Astrocyte (in vitro differentiated cells and primary cell): ENCODE measurements at regions not wholly inside any gene's neighbourhood (a gene's known extent, or its start where the extent isn't known, plus 50 kb on each side); places are given as distances from the start of the nearest gene placed in this dataset.
"Not testable (repeated sequence)": the region's sequence is repeated elsewhere in the genome, so short reads cannot be mapped to it uniquely, and the experiment has no call there.

Experiments used
- DNase-seq: peaks from one replicate; pipeline ENCODE4 v3.0.0-alpha.2; 2010; ENCODE audit warnings: low read depth
- FAIRE-seq: peaks from 2 replicates; lab custom pipeline; 2011; peaks lifted over from hg19 to GRCh38; lab: Jason Lieb, UNC
- H2AFZ ChIP-seq: 2 replicates; pipeline ENCODE4 v1.6.0; 2012; ENCODE audit warnings: low read depth, low read length, inconsistent platforms
- H3K27ac ChIP-seq: 2 replicates; pipeline ENCODE4 v1.5.1; 2011; ENCODE audit warnings: low read depth, low read length, inconsistent platforms
- H3K27me3 ChIP-seq: 2 replicates; pipeline ENCODE4 v1.6.0; 2011; ENCODE audit warnings: low read length, inconsistent platforms; ENCODE audit not compliant: insufficient read depth
- H3K36me3 ChIP-seq: 2 replicates; pipeline ENCODE4 v1.5.1; 2011; ENCODE audit warnings: low read length, inconsistent platforms; ENCODE audit not compliant: insufficient read depth
- H3K4me1 ChIP-seq: 2 replicates; pipeline ENCODE4 v1.5.1; 2011; ENCODE audit warnings: low read length, inconsistent platforms; ENCODE audit not compliant: insufficient read depth
- H3K4me2 ChIP-seq: 2 replicates; pipeline ENCODE4 v1.6.0; 2012; ENCODE audit warnings: low read length, inconsistent platforms
- H3K4me3 ChIP-seq: 2 replicates; pipeline ENCODE4 v1.5.1; 2011; ENCODE audit warnings: low read depth, mild to moderate bottlenecking, low read length, inconsistent platforms; ENCODE audit not compliant: insufficient read depth
- H3K79me2 ChIP-seq: 2 replicates; pipeline ENCODE4 v1.6.0; 2012; ENCODE audit warnings: mild to moderate bottlenecking, low read length, inconsistent platforms; ENCODE audit not compliant: insufficient read depth
- H3K9ac ChIP-seq: 2 replicates; pipeline ENCODE4 v1.6.0; 2012; ENCODE audit warnings: mild to moderate bottlenecking, low read length, inconsistent platforms
- H3K9me3 ChIP-seq: 2 replicates; pipeline ENCODE4 v1.5.1; 2012; ENCODE audit warnings: low read depth, mild to moderate bottlenecking, low read length, inconsistent platforms; ENCODE audit not compliant: insufficient read depth
- H4K20me1 ChIP-seq: 2 replicates; pipeline ENCODE4 v1.6.0; 2012; ENCODE audit warnings: low read length, inconsistent platforms; ENCODE audit not compliant: insufficient read depth
- H3K27ac Mint-ChIP-seq: one replicate; pipeline ENCODE4 v1.8.0; 2021; ENCODE audit warnings: mild to moderate bottlenecking, mixed read lengths; ENCODE audit not compliant: unreplicated experiment
- H3K27me3 Mint-ChIP-seq: one replicate; pipeline ENCODE4 v1.8.0; 2021; ENCODE audit warnings: low read depth, mixed read lengths; ENCODE audit not compliant: unreplicated experiment
- H3K36me3 Mint-ChIP-seq: one replicate; pipeline ENCODE4 v1.8.0; 2021; ENCODE audit warnings: low read depth, mixed read lengths; ENCODE audit not compliant: unreplicated experiment
- H3K4me1 Mint-ChIP-seq: one replicate; pipeline ENCODE4 v1.8.0; 2021; ENCODE audit warnings: low read depth, mixed read lengths; ENCODE audit not compliant: unreplicated experiment
- H3K4me3 Mint-ChIP-seq: one replicate; pipeline ENCODE4 v1.8.0; 2021; ENCODE audit warnings: mild to moderate bottlenecking, moderate library complexity, mixed read lengths; ENCODE audit not compliant: unreplicated experiment
- H3K9me3 Mint-ChIP-seq: one replicate; pipeline ENCODE4 v1.8.0; 2021; ENCODE audit warnings: mild to moderate bottlenecking, mixed read lengths; ENCODE audit not compliant: unreplicated experiment
- EZH2 ChIP-seq: IDR thresholded peaks from 2 replicates; pipeline ENCODE4 v1.6.1; 2012; ENCODE audit warnings: mild to moderate bottlenecking, low read length, inconsistent platforms; ENCODE audit not compliant: insufficient read depth
- TF ChIP-seq, protein P1 (sequence below): IDR thresholded peaks from 2 replicates; pipeline ENCODE4 v1.5.1; 2011; ENCODE audit warnings: low read depth, mild to moderate bottlenecking, inconsistent platforms, low read length, moderate library complexity; ENCODE audit not compliant: insufficient read depth

- Histone ChIP-seq H3K4me3 (no peak overlapping the region), H3K27me3 (no peaks in the 10 kb centered on the region), H3K9me3 (peaks cover 3% of the 10 kb centered on the region), H3K36me3 (no peaks in the 10 kb centered on the region), H2AFZ (no peak overlapping the region), H3K4me2 (no peak overlapping the region), H3K27ac (no peak overlapping the region), H3K9ac (no peak overlapping the region), H3K4me1 (no peaks in the 10 kb centered on the region), H4K20me1 (no peaks in the 10 kb centered on the region), H3K79me2 (no peaks in the 10 kb centered on the region)
- Mint-ChIP-seq H3K27me3 (no peaks in the 10 kb centered on the region), H3K4me1 (no peaks in the 10 kb centered on the region), H3K4me3 (no peak overlapping the region), H3K27ac (no peak overlapping the region), H3K9me3 (peaks cover 5% of the 10 kb centered on the region), H3K36me3 (no peaks in the 10 kb centered on the region)
- DNase-seq, result no peak
- FAIRE-seq, result no peak
- TF ChIP-seq, protein P1, sequence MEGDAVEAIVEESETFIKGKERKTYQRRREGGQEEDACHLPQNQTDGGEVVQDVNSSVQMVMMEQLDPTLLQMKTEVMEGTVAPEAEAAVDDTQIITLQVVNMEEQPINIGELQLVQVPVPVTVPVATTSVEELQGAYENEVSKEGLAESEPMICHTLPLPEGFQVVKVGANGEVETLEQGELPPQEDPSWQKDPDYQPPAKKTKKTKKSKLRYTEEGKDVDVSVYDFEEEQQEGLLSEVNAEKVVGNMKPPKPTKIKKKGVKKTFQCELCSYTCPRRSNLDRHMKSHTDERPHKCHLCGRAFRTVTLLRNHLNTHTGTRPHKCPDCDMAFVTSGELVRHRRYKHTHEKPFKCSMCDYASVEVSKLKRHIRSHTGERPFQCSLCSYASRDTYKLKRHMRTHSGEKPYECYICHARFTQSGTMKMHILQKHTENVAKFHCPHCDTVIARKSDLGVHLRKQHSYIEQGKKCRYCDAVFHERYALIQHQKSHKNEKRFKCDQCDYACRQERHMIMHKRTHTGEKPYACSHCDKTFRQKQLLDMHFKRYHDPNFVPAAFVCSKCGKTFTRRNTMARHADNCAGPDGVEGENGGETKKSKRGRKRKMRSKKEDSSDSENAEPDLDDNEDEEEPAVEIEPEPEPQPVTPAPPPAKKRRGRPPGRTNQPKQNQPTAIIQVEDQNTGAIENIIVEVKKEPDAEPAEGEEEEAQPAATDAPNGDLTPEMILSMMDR, result no peak
- TF ChIP-seq EZH2, result no peak
These were observed 1078.2 kb downstream of the ZPLD1 start for GRCh38 chr3:103513003-103513402.

GRCh38 chr3:103515116-103515515 is 1080.3 kb downstream of the ZPLD1 start:
- Mint-ChIP-seq H3K27ac (no peak overlapping the region), H3K4me3 (no peak overlapping the region), H3K36me3 (no peaks in the 10 kb centered on the region), H3K9me3 (peaks cover 5% of the 10 kb centered on the region), H3K27me3 (no peaks in the 10 kb centered on the region), H3K4me1 (no peaks in the 10 kb centered on the region)
- Histone ChIP-seq H3K79me2 (no peaks in the 10 kb centered on the region), H3K4me2 (no peak overlapping the region), H3K4me3 (no peak overlapping the region), H3K9ac (no peak overlapping the region), H3K4me1 (no peaks in the 10 kb centered on the region), H3K27ac (no peak overlapping the region), H3K36me3 (no peaks in the 10 kb centered on the region), H4K20me1 (no peaks in the 10 kb centered on the region), H2AFZ (no peak overlapping the region), H3K9me3 (peaks cover 3% of the 10 kb centered on the region), H3K27me3 (no peaks in the 10 kb centered on the region)
- no peak for FAIRE-seq
- DNase-seq, result no peak
- TF ChIP-seq, protein P1, result no peak
- TF ChIP-seq EZH2, result no peak

DNA sequence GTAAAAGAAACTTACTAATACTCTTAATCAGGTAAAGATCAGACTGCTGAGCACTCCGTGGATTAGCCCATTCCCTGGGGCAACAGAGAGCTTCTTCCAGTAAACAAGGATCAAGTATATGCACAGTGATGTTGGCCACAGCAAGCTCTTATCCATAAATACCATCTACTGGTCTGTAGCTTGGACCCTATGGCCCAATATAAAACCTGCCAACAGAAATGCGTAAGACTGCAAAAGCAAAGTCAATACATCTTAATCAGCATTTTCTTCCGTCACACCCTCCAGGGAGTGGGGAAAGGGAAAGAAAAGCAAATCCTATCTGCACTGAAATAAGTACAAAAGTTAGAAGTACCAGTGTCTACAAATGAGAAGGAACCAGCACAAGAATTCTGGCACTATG is 1082.1 kb downstream of the ZPLD1 start:
- H3K36me3 Mint-ChIP-seq, result no peaks in the 10 kb centered on the region
- H3K9me3 Mint-ChIP-seq, result peaks cover 5% of the 10 kb centered on the region
- H3K4me1 Mint-ChIP-seq, result no peaks in the 10 kb centered on the region
- FAIRE-seq (no peak), DNase-seq (no peak)
- Histone ChIP-seq H3K4me3 (no peak overlapping the region), H3K9ac (no peak overlapping the region), H3K9me3 (peaks cover 3% of the 10 kb centered on the region), H3K27ac (no peak overlapping the region), H2AFZ (no peak overlapping the region), H3K4me1 (no peaks in the 10 kb centered on the region), H4K20me1 (no peaks in the 10 kb centered on the region), H3K36me3 (no peaks in the 10 kb centered on the region), H3K27me3 (no peaks in the 10 kb centered on the region), H3K4me2 (no peak overlapping the region), H3K79me2 (no peaks in the 10 kb centered on the region)
- H3K27me3 Mint-ChIP-seq, result no peaks in the 10 kb centered on the region
- no peak for TF ChIP-seq EZH2
- TF ChIP-seq, protein P1, result no peak
- H3K27ac Mint-ChIP-seq, result no peak overlapping the region
- no peak overlapping the region for H3K4me3 Mint-ChIP-seq

- DNase-seq, FAIRE-seq, H4K20me1 ChIP-seq, H3K27ac Mint-ChIP-seq, H3K4me1 ChIP-seq, H3K4me3 ChIP-seq, H3K79me2 ChIP-seq, H3K36me3 ChIP-seq, H3K9ac ChIP-seq, H3K27me3 Mint-ChIP-seq, H3K9me3 ChIP-seq, H3K4me1 Mint-ChIP-seq, H3K36me3 Mint-ChIP-seq, H3K4me2 ChIP-seq, H3K27ac ChIP-seq, H2AFZ ChIP-seq, H3K9me3 Mint-ChIP-seq, H3K27me3 ChIP-seq, H3K4me3 Mint-ChIP-seq: not testable (repeated sequence)
These were observed 1096.5 kb downstream of the ZPLD1 start for GRCh38 chr3:103531327-103531726.
